Keratinocyte (primary cell): ENCODE measurements at regions not wholly inside any gene's neighbourhood (a gene's known extent, or its start where the extent isn't known, plus 50 kb on each side); places are given as distances from the start of the nearest gene placed in this dataset.

ENCODE experiments used
- DNase-seq: peaks from one replicate; pipeline ENCODE4 v3.0.0-alpha.2; 2011; ENCODE audit warnings: low read depth, missing footprints, low spot score
- FAIRE-seq: peaks from 2 replicates; lab custom pipeline; 2011; peaks lifted over from hg19 to GRCh38; lab: Jason Lieb, UNC
- H2AFZ ChIP-seq: 2 replicates; pipeline ENCODE4 v1.6.0; 2012; ENCODE audit warnings: low read length, control low read depth, inconsistent platforms; ENCODE audit not compliant: control insufficient read depth
- H3K27ac ChIP-seq: 2 replicates; pipeline ENCODE4 v1.5.1; 2011; ENCODE audit warnings: low read length; ENCODE audit not compliant: control insufficient read depth, insufficient read depth
- H3K27me3 ChIP-seq: 3 replicates; pipeline ENCODE4 v1.6.0; 2011; ENCODE audit warnings: low read length; ENCODE audit not compliant: control insufficient read depth, insufficient read depth; ENCODE audit errors: extremely low read depth
- H3K36me3 ChIP-seq, 2 experiments: 2 replicates in 1 of 2; 3 replicates in 1 of 2; pipeline ENCODE4 v1.5.1; 2011; ENCODE audit warnings: low read length in 2 of 2, mild to moderate bottlenecking in 1 of 2; ENCODE audit not compliant: control insufficient read depth in 2 of 2, insufficient read depth in 2 of 2; ENCODE audit errors: extremely low read depth in 1 of 2
- H3K4me1 ChIP-seq: 3 replicates; pipeline ENCODE4 v1.5.1; 2011; ENCODE audit warnings: low read length; ENCODE audit not compliant: control insufficient read depth, insufficient read depth; ENCODE audit errors: extremely low read depth
- H3K4me2 ChIP-seq: 3 replicates; pipeline ENCODE4 v1.6.0; 2011; ENCODE audit warnings: low read depth, low read length; ENCODE audit not compliant: control insufficient read depth, insufficient read depth; ENCODE audit errors: extremely low read depth
- H3K4me3 ChIP-seq, 3 experiments: fragments of 200-600 bp in 1 of 3; sonication (generic) in 1 of 3; 2 replicates in 2 of 3; 3 replicates in 1 of 3; pipeline ENCODE4 v1.5.1; 2011 to 2016; ENCODE audit warnings: low read length in 3 of 3, mild to moderate bottlenecking in 3 of 3, control low read depth in 2 of 3, inconsistent platforms in 1 of 3, low read depth in 1 of 3, mixed read lengths in 1 of 3, mixed run types in 1 of 3, moderate library complexity in 1 of 3; ENCODE audit not compliant: control insufficient read depth in 2 of 3, insufficient read depth in 2 of 3; ENCODE audit errors: extremely low read depth in 1 of 3
- H3K79me2 ChIP-seq: 2 replicates; pipeline ENCODE4 v1.6.0; 2012; ENCODE audit warnings: low read length; ENCODE audit not compliant: control insufficient read depth, insufficient read depth
- H3K9ac ChIP-seq: 3 replicates; pipeline ENCODE4 v1.6.0; 2011; ENCODE audit warnings: low read length; ENCODE audit not compliant: control insufficient read depth, insufficient read depth; ENCODE audit errors: extremely low read depth
- H3K9me1 ChIP-seq: 3 replicates; pipeline ENCODE4 v1.6.0; 2011; ENCODE audit warnings: low read length; ENCODE audit not compliant: control insufficient read depth, insufficient read depth; ENCODE audit errors: extremely low read depth
- H3K9me3 ChIP-seq: 2 replicates; pipeline ENCODE4 v1.5.1; 2012; ENCODE audit warnings: low read depth, low read length; ENCODE audit not compliant: control insufficient read depth
- H4K20me1 ChIP-seq: 3 replicates; pipeline ENCODE4 v1.6.0; 2011; ENCODE audit warnings: low read length; ENCODE audit not compliant: control insufficient read depth, insufficient read depth; ENCODE audit errors: extremely low read depth
- EZH2 ChIP-seq: IDR thresholded peaks from one replicate; pipeline ENCODE4 v1.6.1; 2012; ENCODE audit warnings: inconsistent platforms, mild to moderate bottlenecking, low read length, moderate library complexity
- dilution Hi-C: fragments of 300-500 bp; cut with MboI; formaldehyde crosslinking; loops from one replicate; pipeline ENCODE4 v1.7.0; 2020; ENCODE audit warnings: low sequenced_read_pairs; ENCODE audit not compliant: extremely low pct_ligation_motif_present
- TF ChIP-seq, protein P1 (sequence below), 3 experiments: IDR thresholded peaks in 1 of 3; conservative IDR thresholded peaks in 1 of 3; optimal IDR thresholded peaks in 1 of 3; 2 replicates in 2 of 3; 3 replicates in 1 of 3; pipeline versions ENCODE3 to v1.5.1; 2011; ENCODE audit warnings: low read length in 3 of 3, mild to moderate bottlenecking in 3 of 3, moderate library complexity in 2 of 3, control low read depth in 1 of 3, inconsistent platforms in 1 of 3; ENCODE audit not compliant: insufficient read depth in 2 of 3; ENCODE audit errors: extremely low read depth in 1 of 3

GRCh38 chr2:165033402-165033801 lies 78.1 kb upstream of the SLC38A11 start:
- no peak overlapping the region for H3K4me3 ChIP-seq
- H3K27me3 ChIP-seq = no peaks in the 10 kb centered on the region
- no peaks in the 10 kb centered on the region for H3K36me3 ChIP-seq
- no peak for TF ChIP-seq EZH2
- TF ChIP-seq, protein P1, sequence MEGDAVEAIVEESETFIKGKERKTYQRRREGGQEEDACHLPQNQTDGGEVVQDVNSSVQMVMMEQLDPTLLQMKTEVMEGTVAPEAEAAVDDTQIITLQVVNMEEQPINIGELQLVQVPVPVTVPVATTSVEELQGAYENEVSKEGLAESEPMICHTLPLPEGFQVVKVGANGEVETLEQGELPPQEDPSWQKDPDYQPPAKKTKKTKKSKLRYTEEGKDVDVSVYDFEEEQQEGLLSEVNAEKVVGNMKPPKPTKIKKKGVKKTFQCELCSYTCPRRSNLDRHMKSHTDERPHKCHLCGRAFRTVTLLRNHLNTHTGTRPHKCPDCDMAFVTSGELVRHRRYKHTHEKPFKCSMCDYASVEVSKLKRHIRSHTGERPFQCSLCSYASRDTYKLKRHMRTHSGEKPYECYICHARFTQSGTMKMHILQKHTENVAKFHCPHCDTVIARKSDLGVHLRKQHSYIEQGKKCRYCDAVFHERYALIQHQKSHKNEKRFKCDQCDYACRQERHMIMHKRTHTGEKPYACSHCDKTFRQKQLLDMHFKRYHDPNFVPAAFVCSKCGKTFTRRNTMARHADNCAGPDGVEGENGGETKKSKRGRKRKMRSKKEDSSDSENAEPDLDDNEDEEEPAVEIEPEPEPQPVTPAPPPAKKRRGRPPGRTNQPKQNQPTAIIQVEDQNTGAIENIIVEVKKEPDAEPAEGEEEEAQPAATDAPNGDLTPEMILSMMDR (optimal IDR thresholded peaks at IDR 0.05 in 1 of 3, IDR thresholded peaks at IDR 0.05 in 1 of 3, conservative IDR thresholded peaks at IDR 0.05 in 1 of 3; ENCODE audit: extremely low read depth in 1 of 3, insufficient read depth in 2 of 3, low read length in 3 of 3) = no peak
- H3K4me1 ChIP-seq = no peaks in the 10 kb centered on the region
- DNase-seq (no peak), FAIRE-seq (no peak)
- H3K79me2 ChIP-seq = no peaks in the 10 kb centered on the region
- no peaks in the 10 kb centered on the region for H3K9me3 ChIP-seq
- H4K20me1 ChIP-seq = no peaks in the 10 kb centered on the region
- no peak overlapping the region for H2AFZ ChIP-seq
- H3K4me2 ChIP-seq = no peak overlapping the region
- H3K9me1 ChIP-seq = no peaks in the 10 kb centered on the region
- H3K27ac ChIP-seq = no peak overlapping the region
- dilution Hi-C loops = no loop called here
- H3K9ac ChIP-seq = no peak overlapping the region

- Histone ChIP-seq H3K27ac (no peak overlapping the region), H2AFZ (no peak overlapping the region), H3K36me3 (no peaks in the 10 kb centered on the region), H3K9me1 (no peaks in the 10 kb centered on the region), H4K20me1 (no peaks in the 10 kb centered on the region), H3K9me3 (no peaks in the 10 kb centered on the region), H3K9ac (no peak overlapping the region), H3K4me3 (no peak overlapping the region), H3K4me1 (no peaks in the 10 kb centered on the region), H3K4me2 (no peak overlapping the region), H3K27me3 (no peaks in the 10 kb centered on the region), H3K79me2 (no peaks in the 10 kb centered on the region)
- dilution Hi-C loops = no loop called here
- no peak for DNase-seq
- TF ChIP-seq, protein P1 (optimal IDR thresholded peaks at IDR 0.05 in 1 of 3, IDR thresholded peaks at IDR 0.05 in 1 of 3, conservative IDR thresholded peaks at IDR 0.05 in 1 of 3; ENCODE audit: extremely low read depth in 1 of 3, insufficient read depth in 2 of 3, low read length in 3 of 3) = no peak
- no peak for TF ChIP-seq EZH2
- no peak for FAIRE-seq
Measured at GRCh38 chr2:165032559-165032958, 77.2 kb upstream of the SLC38A11 start.
